HG03558 (cell line): ENCODE measurements at regions not wholly inside any gene's neighbourhood (a gene's known extent, or its start where the extent isn't known, plus 50 kb on each side); places are given as distances from the start of the nearest gene placed in this dataset.
"Not testable (repeated sequence)": the region's sequence is repeated elsewhere in the genome, so short reads cannot be mapped to it uniquely, and the experiment has no call there.

Experiments
- ATAC-seq: cut with Tn5 transposase; IDR thresholded peaks from one replicate; pipeline ENCODE4 v1.9.1; 2021; ENCODE audit warnings: moderate number of reproducible peaks; ENCODE audit not compliant: unreplicated experiment; ENCODE audit errors: extremely low read depth

GRCh38 chr11:41519696-41520095 is 60.2 kb upstream of the LRRC4C start:
- ATAC-seq, result no peak

- ATAC-seq, result no peak
These were observed 62.9 kb upstream of the LRRC4C start for GRCh38 chr11:41522391-41522790.

GRCh38 chr11:41522899-41523672 is 63.6 kb upstream of the LRRC4C start:
- ATAC-seq, result no peak

GRCh38 chr11:41527530-41527929 is 68.1 kb upstream of the LRRC4C start:
- no peak for ATAC-seq

GRCh38 chr11:41532413-41532812 is 73.0 kb upstream of the LRRC4C start:
- ATAC-seq, result no peak

- ATAC-seq, result no peak
These were observed 74.3 kb upstream of the LRRC4C start for GRCh38 chr11:41533761-41534160.

- ATAC-seq, result no peak
These were observed 74.9 kb upstream of the LRRC4C start for GRCh38 chr11:41534391-41534790.

GRCh38 chr11:41534861-41535260 is 75.4 kb upstream of the LRRC4C start:
- ATAC-seq, result no peak

GRCh38 chr11:41536021-41536568 is 76.6 kb upstream of the LRRC4C start:
- ATAC-seq, result no peak

- not testable (repeated sequence) for ATAC-seq
These were observed 85.5 kb upstream of the LRRC4C start for GRCh38 chr11:41544902-41545301.

GRCh38 chr11:41578421-41579051 is 119.1 kb upstream of the LRRC4C start:
- ATAC-seq, result no peak

GRCh38 chr11:41579546-41579945 is 120.1 kb upstream of the LRRC4C start:
- no peak for ATAC-seq

GRCh38 chr11:41609511-41609910 is 150.1 kb upstream of the LRRC4C start:
- ATAC-seq, result no peak

- ATAC-seq, result no peak
These were observed 153.0 kb upstream of the LRRC4C start for GRCh38 chr11:41612415-41612814.

GRCh38 chr11:41613326-41613725 is 153.9 kb upstream of the LRRC4C start:
- no peak for ATAC-seq

GRCh38 chr11:41622707-41623359 is 163.4 kb upstream of the LRRC4C start:
- no peak for ATAC-seq

GRCh38 chr11:41659985-41660384 is 200.5 kb upstream of the LRRC4C start:
- ATAC-seq, result no peak

- no peak for ATAC-seq
These were observed 201.1 kb upstream of the LRRC4C start for GRCh38 chr11:41660585-41660984.

- ATAC-seq, result no peak
These were observed 206.2 kb upstream of the LRRC4C start for GRCh38 chr11:41665441-41666360.
